IPS-18a (cell line): ENCODE measurements at regions not wholly inside any gene's neighbourhood (a gene's known extent, or its start where the extent isn't known, plus 50 kb on each side); places are given as distances from the start of the nearest gene placed in this dataset.
"Not testable (repeated sequence)": the region's sequence is repeated elsewhere in the genome, so short reads cannot be mapped to it uniquely, and the experiment has no call there.

Experiments
- H3K27ac ChIP-seq: one replicate; pipeline ENCODE4 v1.5.1; 2013; ENCODE audit warnings: low read length
- H3K27me3 ChIP-seq: one replicate; pipeline ENCODE4 v1.6.1; 2013; ENCODE audit warnings: mild to moderate bottlenecking, low read length; ENCODE audit not compliant: control insufficient read depth, insufficient read depth
- H3K36me3 ChIP-seq: one replicate; pipeline ENCODE4 v1.6.1; 2013; ENCODE audit warnings: low read depth, low read length; ENCODE audit not compliant: control insufficient read depth
- H3K4me1 ChIP-seq: one replicate; pipeline ENCODE4 v1.6.1; 2013; ENCODE audit warnings: low read depth, low read length; ENCODE audit not compliant: control insufficient read depth
- H3K4me3 ChIP-seq: one replicate; pipeline ENCODE4 v1.5.1; 2013; ENCODE audit warnings: low read length
- H3K9ac ChIP-seq: one replicate; pipeline ENCODE4 v1.6.1; 2013; ENCODE audit warnings: mild to moderate bottlenecking, low read length, moderate library complexity
- H3K9me3 ChIP-seq: one replicate; pipeline ENCODE4 v1.6.1; 2013; ENCODE audit warnings: low read depth, low read length; ENCODE audit not compliant: control insufficient read depth

DNA sequence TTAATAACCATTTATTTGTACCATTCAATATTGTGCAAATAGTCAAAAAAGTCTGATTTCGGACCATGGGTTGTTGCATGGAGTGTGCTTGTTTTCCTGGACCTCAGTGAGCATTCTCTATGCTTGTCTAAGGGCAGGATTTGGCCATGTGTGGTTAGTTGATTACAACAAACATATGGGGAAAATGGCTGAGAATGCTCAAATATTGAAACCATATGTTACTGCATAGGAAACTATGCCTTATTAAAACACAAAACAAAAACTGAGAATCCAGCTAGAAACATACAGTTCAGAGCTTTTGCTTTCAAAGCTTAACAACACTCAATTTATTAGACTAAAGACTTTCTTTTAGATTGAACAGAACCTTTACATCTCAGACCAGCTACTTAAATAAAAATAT is 928.3 kb downstream of the NR2F1-AS1 start:
- H3K9ac ChIP-seq = no peak overlapping the region
- H3K4me1 ChIP-seq = no peaks in the 10 kb centered on the region
- no peak overlapping the region for H3K27ac ChIP-seq
- no peaks in the 10 kb centered on the region for H3K27me3 ChIP-seq
- H3K36me3 ChIP-seq = no peaks in the 10 kb centered on the region
- no peaks in the 10 kb centered on the region for H3K9me3 ChIP-seq
- no peak overlapping the region for H3K4me3 ChIP-seq

DNA sequence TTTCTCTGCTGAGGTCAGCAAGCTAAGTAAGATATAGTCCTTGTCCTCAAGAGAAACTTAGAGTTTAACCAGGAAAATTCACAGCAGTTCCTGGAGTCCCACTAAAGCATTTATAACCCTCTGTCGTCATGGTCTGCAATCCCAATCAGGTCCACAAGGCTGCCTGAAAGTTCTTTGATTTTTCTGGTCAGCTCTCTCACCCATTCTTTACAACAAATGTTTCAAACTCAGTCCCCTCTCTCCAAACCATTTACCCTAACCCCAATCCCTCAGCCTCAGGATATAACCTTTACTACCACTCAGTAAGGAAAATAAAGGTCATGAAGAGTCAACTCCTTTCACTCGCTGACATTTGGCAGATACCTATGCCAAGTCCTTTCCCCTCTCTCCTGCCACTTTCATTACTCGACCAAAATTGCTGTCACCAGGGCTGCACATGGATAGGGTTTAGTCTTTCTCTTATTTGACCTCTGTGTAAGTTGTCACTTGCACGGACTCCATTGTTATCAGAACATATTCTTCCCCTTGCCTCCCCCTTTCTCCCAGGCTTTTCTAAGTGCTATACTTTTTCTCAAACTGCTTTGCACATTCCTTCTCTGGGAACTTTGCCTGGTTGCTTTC is 936.6 kb downstream of the NR2F1-AS1 start:
- no peaks in the 10 kb centered on the region for H3K9me3 ChIP-seq
- no peaks in the 10 kb centered on the region for H3K36me3 ChIP-seq
- no peak overlapping the region for H3K4me3 ChIP-seq
- H3K27me3 ChIP-seq = no peaks in the 10 kb centered on the region
- H3K4me1 ChIP-seq = peaks cover 20% of the 10 kb centered on the region
- H3K27ac ChIP-seq = no peak overlapping the region
- no peak overlapping the region for H3K9ac ChIP-seq

GRCh38 chr5:92641031-92641962 is 939.7 kb downstream of the NR2F1-AS1 start:
- Histone ChIP-seq H3K9me3 (no peaks in the 10 kb centered on the region), H3K4me1 (peaks cover 40% of the 10 kb centered on the region), H3K9ac (no peak overlapping the region), H3K27me3 (no peaks in the 10 kb centered on the region), H3K4me3 (no peak overlapping the region), H3K27ac (no peak overlapping the region), H3K36me3 (no peaks in the 10 kb centered on the region)

DNA sequence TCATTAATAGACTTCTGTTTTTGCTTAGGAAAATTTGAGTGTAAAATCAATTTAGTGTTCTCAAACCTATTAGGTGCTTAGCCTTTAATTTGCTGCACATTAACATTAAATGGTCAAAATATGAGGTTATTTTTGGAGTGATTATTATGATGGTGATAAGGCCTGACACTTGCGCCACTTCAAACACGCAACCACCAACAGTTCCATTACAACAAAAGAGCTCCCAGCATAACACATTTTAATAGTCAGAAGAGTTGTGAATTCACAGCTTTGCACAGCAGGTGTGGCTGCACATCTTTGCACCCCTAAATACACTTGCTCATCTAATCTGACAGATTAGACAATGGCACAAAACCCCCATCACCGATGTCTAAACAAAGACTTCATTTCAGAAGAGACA is 940.7 kb downstream of the NR2F1-AS1 start:
- Histone ChIP-seq H3K4me3 (no peak overlapping the region), H3K36me3 (no peaks in the 10 kb centered on the region), H3K4me1 (peaks cover 40% of the 10 kb centered on the region), H3K27ac (no peak overlapping the region), H3K9me3 (no peaks in the 10 kb centered on the region), H3K9ac (no peak overlapping the region), H3K27me3 (no peaks in the 10 kb centered on the region)

DNA sequence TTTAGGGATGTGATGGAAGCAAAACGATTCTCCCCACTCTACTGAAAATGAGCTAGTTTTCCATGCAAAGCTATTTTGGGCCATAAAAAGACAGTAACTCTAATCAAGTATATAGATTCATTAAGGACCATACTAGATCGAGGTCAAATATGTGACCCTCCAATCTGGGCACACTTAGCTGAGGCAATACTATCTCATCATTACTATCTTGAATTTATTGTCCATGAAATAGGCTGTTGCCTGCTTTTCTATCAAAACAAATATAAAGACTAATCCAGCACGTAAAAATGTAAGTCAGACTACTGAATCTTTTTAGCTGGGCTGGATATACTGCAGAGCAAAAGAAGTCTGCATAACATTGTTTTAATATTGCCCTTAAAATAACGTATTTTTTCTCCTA is 943.1 kb downstream of the NR2F1-AS1 start:
- Histone ChIP-seq H3K36me3 (no peaks in the 10 kb centered on the region), H3K4me1 (peaks cover 40% of the 10 kb centered on the region), H3K27me3 (no peaks in the 10 kb centered on the region), H3K27ac (no peak overlapping the region), H3K9ac (no peak overlapping the region), H3K9me3 (no peaks in the 10 kb centered on the region), H3K4me3 (no peak overlapping the region)

DNA sequence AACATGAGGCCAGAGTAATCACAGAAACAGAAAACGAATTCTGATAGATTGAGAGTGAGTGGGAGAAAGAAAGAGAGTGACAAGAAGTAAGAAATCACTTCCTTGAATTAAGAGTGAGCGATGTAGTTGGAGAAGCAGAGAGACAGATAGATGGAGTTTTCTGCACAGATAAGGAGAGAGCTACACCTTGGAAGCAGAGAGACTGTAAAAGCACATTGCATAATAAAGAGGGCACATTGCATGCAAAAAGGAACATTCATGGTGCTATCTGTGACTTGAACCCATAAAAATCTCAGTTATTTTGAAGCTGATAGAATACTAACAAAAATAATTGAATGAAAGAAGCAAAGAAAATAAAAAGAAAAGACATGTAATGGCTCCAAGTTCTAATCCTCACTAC is 943.8 kb downstream of the NR2F1-AS1 start:
- no peak overlapping the region for H3K4me3 ChIP-seq
- H3K36me3 ChIP-seq = no peaks in the 10 kb centered on the region
- peaks cover 40% of the 10 kb centered on the region for H3K4me1 ChIP-seq
- no peaks in the 10 kb centered on the region for H3K27me3 ChIP-seq
- H3K27ac ChIP-seq = no peak overlapping the region
- H3K9me3 ChIP-seq = no peaks in the 10 kb centered on the region
- H3K9ac ChIP-seq = no peak overlapping the region

- Histone ChIP-seq H3K4me3 (no peak overlapping the region), H3K4me1 (peaks cover 20% of the 10 kb centered on the region), H3K9ac (no peak overlapping the region), H3K27ac (no peak overlapping the region), H3K27me3 (no peaks in the 10 kb centered on the region), H3K9me3 (no peaks in the 10 kb centered on the region), H3K36me3 (no peaks in the 10 kb centered on the region)
Observed at GRCh38 chr5:92635001-92635461, 946.0 kb downstream of the NR2F1-AS1 start.

DNA sequence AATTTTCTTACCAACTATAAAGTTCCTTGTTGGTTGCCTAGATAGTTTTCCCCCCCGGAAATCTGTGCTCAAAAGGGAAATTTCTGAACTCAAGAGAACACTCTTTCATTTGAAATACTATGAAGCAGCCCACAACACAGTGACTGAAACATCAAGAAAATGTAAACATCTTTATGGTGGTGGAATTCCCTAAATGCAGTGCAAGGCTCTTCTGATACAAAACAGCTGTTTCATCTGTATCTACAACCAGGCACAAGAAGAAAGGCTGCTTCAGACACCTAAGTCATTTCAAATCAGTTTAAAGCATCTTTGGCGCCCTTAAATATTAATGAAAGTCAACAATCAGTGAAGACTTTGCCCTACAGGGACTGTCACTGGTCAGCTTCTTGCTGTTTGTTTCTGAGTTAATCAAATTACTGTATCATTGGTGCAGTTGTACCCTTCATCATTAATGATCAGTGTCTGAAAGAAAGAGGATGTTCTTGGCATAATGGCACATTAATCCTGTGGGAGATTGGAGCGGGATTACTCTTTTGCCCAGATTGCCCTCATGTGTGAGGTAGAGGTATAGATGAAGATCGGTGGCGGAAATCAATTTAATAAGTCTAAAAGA is 947.0 kb downstream of the NR2F1-AS1 start:
- Histone ChIP-seq H3K4me1 (peaks cover 19% of the 10 kb centered on the region), H3K9me3 (no peaks in the 10 kb centered on the region), H3K36me3 (no peaks in the 10 kb centered on the region)

DNA sequence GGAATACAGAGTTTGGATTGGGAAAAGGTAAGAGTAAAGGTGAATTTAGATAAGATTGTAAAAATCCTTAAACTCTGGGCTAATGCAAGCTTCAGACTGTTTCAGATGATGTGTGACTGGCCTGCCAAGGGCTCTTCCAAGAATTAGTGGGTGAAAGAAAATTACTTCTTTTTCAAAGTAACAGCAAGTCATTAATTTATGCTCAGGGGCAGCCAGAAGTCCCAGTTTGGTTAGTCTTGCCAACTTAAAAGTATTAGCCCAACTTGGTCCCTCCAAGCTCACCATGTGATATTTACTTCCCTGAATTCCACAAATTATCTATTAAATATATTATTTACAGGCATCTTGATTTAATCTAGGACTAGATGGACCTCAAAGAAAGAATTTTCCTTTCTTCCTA is 947.8 kb downstream of the NR2F1-AS1 start:
- Histone ChIP-seq H3K4me1 (peaks cover 19% of the 10 kb centered on the region), H3K9ac (no peak overlapping the region), H3K27ac (no peak overlapping the region), H3K36me3 (no peaks in the 10 kb centered on the region), H3K9me3 (no peaks in the 10 kb centered on the region), H3K4me3 (no peak overlapping the region), H3K27me3 (no peaks in the 10 kb centered on the region)

More for the DNA sequence above, 947.0 kb downstream of the NR2F1-AS1 start:
- Histone ChIP-seq H3K4me3 (no peak overlapping the region), H3K9ac (no peak overlapping the region), H3K27me3 (no peaks in the 10 kb centered on the region), H3K27ac (no peak overlapping the region)

GRCh38 chr5:92631237-92631701 is 949.8 kb downstream of the NR2F1-AS1 start:
- H3K4me1 ChIP-seq, H3K36me3 ChIP-seq, H3K27me3 ChIP-seq, H3K9me3 ChIP-seq, H3K27ac ChIP-seq, H3K4me3 ChIP-seq, H3K9ac ChIP-seq: not testable (repeated sequence)

- Histone ChIP-seq H3K27ac (no peak overlapping the region), H3K4me3 (no peak overlapping the region), H3K4me1 (no peaks in the 10 kb centered on the region), H3K36me3 (no peaks in the 10 kb centered on the region), H3K27me3 (no peaks in the 10 kb centered on the region), H3K9me3 (no peaks in the 10 kb centered on the region), H3K9ac (no peak overlapping the region)
Observed at GRCh38 chr5:92629574-92629973, 951.4 kb downstream of the NR2F1-AS1 start.
